Upper lobe of left lung (tissue), 4 donors: ENCODE measurements at regions not wholly inside any gene's neighbourhood (a gene's known extent, or its start where the extent isn't known, plus 50 kb on each side); places are given as distances from the start of the nearest gene placed in this dataset.

Experiments
- CTCF ChIP-seq, 6 experiments: fragments of 450-650 bp in 4 of 6; fragments of 200-600 bp in 2 of 6; sonication (generic) in 2 of 6; IDR thresholded peaks; one replicate each; pipeline ENCODE4 v1.5.1; 2016 to 2019; ENCODE audit warnings: antibody characterized with exemption in 6 of 6
- EP300 ChIP-seq, 4 donors: sonication (generic); formaldehyde crosslinking; IDR thresholded peaks; one replicate each; pipeline ENCODE4 v1.5.1; 2017; ENCODE audit warnings: antibody characterized with exemption in 4 of 4, control low read depth in 2 of 4
- POLR2A ChIP-seq, 4 donors: fragments of 450-650 bp; IDR thresholded peaks; one replicate each; pipeline ENCODE4 v1.5.1; 2016 to 2017; ENCODE audit warnings: antibody characterized with exemption in 4 of 4, mild to moderate bottlenecking in 2 of 4

DNA sequence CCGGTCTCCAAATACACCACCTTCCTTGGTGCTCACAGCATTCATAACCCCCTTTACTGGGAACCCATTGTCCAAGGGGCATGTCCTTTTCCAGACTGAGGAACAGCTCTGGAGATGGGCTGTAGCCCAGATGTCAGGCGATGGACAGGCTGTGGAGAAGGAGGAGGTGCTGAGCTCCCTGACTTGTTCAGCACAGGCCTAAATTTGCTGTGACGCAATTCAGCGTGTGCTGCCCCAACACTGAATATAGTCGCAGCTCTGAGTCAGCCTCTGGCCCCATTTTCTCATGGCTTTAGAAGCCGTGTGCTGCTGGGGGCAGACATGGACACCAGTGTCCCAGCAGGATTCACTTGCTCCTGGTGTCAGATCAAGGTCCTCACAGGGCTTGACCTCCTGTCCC is 269.1 kb downstream of the EMP1 start:
- TF ChIP-seq POLR2A (IDR thresholded peaks at IDR 0.05) (no peak), CTCF (IDR thresholded peaks at IDR 0.05) (no peak), EP300 (IDR thresholded peaks at IDR 0.05) (no peak)
